ENCODE measurements at regions not wholly inside any gene's neighbourhood (a gene's known extent, or its start where the extent isn't known, plus 50 kb on each side); places are given as distances from the start of the nearest gene placed in this dataset.

- TF ChIP-seq CTCF (IDR thresholded peaks at IDR 0.05 in 2 of 3, conservative IDR thresholded peaks at IDR 0.05 in 1 of 3; ENCODE audit: insufficient read depth in 2 of 3, low read depth in 1 of 3, low read length in 3 of 3) (no peak), ARID1B (IDR thresholded peaks at IDR 0.05) (no peak), CBX5 (IDR thresholded peaks at IDR 0.05; ENCODE audit: borderline replicate concordance, low read depth) (no peak), NR2F6 (CRISPR knock-in tag; IDR thresholded peaks at IDR 0.05) (no peak), ZNF57 (CRISPR knock-in tag; IDR thresholded peaks at IDR 0.05) (no peak), POLR2A (conservative IDR thresholded peaks at IDR 0.05) (no peak)
Measured at GRCh38 chr7:15784694-15785030, 98.2 kb upstream of the MEOX2 start.
